ENCODE measurements at regions not wholly inside any gene's neighbourhood (a gene's known extent, or its start where the extent isn't known, plus 50 kb on each side); places are given as distances from the start of the nearest gene placed in this dataset.

GRCh38 chr4:26173619-26174018, 147.2 kb upstream of the RBPJ start (continued):
- TF ChIP-seq CEBPZ (IDR thresholded peaks at IDR 0.05; ENCODE audit: low read depth, low read length) (no peak), JUNB (IDR thresholded peaks at IDR 0.05) (no peak), ETV6 (conservative IDR thresholded peaks at IDR 0.05 in 1 of 2, IDR thresholded peaks at IDR 0.05 in 1 of 2; ENCODE audit: borderline replicate concordance in 1 of 2, low read depth in 1 of 2) (no peak), PML (IDR thresholded peaks at IDR 0.05; ENCODE audit: low read length) (no peak), GATAD2B (conservative IDR thresholded peaks at IDR 0.05; ENCODE audit: low read depth) (no peak)
- TF ChIP-seq, protein P1, sequence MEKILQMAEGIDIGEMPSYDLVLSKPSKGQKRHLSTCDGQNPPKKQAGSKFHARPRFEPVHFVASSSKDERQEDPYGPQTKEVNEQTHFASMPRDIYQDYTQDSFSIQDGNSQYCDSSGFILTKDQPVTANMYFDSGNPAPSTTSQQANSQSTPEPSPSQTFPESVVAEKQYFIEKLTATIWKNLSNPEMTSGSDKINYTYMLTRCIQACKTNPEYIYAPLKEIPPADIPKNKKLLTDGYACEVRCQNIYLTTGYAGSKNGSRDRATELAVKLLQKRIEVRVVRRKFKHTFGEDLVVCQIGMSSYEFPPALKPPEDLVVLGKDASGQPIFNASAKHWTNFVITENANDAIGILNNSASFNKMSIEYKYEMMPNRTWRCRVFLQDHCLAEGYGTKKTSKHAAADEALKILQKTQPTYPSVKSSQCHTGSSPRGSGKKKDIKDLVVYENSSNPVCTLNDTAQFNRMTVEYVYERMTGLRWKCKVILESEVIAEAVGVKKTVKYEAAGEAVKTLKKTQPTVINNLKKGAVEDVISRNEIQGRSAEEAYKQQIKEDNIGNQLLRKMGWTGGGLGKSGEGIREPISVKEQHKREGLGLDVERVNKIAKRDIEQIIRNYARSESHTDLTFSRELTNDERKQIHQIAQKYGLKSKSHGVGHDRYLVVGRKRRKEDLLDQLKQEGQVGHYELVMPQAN (conservative IDR thresholded peaks at IDR 0.05), result no peak
- TF ChIP-seq, protein P2, sequence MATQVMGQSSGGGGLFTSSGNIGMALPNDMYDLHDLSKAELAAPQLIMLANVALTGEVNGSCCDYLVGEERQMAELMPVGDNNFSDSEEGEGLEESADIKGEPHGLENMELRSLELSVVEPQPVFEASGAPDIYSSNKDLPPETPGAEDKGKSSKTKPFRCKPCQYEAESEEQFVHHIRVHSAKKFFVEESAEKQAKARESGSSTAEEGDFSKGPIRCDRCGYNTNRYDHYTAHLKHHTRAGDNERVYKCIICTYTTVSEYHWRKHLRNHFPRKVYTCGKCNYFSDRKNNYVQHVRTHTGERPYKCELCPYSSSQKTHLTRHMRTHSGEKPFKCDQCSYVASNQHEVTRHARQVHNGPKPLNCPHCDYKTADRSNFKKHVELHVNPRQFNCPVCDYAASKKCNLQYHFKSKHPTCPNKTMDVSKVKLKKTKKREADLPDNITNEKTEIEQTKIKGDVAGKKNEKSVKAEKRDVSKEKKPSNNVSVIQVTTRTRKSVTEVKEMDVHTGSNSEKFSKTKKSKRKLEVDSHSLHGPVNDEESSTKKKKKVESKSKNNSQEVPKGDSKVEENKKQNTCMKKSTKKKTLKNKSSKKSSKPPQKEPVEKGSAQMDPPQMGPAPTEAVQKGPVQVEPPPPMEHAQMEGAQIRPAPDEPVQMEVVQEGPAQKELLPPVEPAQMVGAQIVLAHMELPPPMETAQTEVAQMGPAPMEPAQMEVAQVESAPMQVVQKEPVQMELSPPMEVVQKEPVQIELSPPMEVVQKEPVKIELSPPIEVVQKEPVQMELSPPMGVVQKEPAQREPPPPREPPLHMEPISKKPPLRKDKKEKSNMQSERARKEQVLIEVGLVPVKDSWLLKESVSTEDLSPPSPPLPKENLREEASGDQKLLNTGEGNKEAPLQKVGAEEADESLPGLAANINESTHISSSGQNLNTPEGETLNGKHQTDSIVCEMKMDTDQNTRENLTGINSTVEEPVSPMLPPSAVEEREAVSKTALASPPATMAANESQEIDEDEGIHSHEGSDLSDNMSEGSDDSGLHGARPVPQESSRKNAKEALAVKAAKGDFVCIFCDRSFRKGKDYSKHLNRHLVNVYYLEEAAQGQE (IDR thresholded peaks at IDR 0.05; ENCODE audit: low read depth, low read length), result no peak
- TF ChIP-seq, protein P3, sequence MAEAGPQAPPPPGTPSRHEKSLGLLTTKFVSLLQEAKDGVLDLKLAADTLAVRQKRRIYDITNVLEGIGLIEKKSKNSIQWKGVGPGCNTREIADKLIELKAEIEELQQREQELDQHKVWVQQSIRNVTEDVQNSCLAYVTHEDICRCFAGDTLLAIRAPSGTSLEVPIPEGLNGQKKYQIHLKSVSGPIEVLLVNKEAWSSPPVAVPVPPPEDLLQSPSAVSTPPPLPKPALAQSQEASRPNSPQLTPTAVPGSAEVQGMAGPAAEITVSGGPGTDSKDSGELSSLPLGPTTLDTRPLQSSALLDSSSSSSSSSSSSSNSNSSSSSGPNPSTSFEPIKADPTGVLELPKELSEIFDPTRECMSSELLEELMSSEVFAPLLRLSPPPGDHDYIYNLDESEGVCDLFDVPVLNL (IDR thresholded peaks at IDR 0.05; ENCODE audit: low read depth, low read length), result no peak
- TF ChIP-seq, protein P4, sequence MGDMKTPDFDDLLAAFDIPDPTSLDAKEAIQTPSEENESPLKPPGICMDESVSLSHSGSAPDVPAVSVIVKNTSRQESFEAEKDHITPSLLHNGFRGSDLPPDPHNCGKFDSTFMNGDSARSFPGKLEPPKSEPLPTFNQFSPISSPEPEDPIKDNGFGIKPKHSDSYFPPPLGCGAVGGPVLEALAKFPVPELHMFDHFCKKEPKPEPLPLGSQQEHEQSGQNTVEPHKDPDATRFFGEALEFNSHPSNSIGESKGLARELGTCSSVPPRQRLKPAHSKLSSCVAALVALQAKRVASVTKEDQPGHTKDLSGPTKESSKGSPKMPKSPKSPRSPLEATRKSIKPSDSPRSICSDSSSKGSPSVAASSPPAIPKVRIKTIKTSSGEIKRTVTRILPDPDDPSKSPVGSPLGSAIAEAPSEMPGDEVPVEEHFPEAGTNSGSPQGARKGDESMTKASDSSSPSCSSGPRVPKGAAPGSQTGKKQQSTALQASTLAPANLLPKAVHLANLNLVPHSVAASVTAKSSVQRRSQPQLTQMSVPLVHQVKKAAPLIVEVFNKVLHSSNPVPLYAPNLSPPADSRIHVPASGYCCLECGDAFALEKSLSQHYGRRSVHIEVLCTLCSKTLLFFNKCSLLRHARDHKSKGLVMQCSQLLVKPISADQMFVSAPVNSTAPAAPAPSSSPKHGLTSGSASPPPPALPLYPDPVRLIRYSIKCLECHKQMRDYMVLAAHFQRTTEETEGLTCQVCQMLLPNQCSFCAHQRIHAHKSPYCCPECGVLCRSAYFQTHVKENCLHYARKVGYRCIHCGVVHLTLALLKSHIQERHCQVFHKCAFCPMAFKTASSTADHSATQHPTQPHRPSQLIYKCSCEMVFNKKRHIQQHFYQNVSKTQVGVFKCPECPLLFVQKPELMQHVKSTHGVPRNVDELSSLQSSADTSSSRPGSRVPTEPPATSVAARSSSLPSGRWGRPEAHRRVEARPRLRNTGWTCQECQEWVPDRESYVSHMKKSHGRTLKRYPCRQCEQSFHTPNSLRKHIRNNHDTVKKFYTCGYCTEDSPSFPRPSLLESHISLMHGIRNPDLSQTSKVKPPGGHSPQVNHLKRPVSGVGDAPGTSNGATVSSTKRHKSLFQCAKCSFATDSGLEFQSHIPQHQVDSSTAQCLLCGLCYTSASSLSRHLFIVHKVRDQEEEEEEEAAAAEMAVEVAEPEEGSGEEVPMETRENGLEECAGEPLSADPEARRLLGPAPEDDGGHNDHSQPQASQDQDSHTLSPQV (IDR thresholded peaks at IDR 0.05), result no peak
